HL-60 (cell line): ENCODE measurements at regions not wholly inside any gene's neighbourhood (a gene's known extent, or its start where the extent isn't known, plus 50 kb on each side); places are given as distances from the start of the nearest gene placed in this dataset.
"Not testable (repeated sequence)": the region's sequence is repeated elsewhere in the genome, so short reads cannot be mapped to it uniquely, and the experiment has no call there.

ENCODE experiments used
- DNase-seq, 2 experiments: peaks; one replicate each; pipeline ENCODE4 v3.0.0-alpha.2; 2010 to 2020; ENCODE audit warnings: low read depth in 1 of 2, low spot score in 1 of 2
- H3K27ac ChIP-seq: fragments of 250-450 bp; sonication (Bioruptor Pico); replicated peaks from 2 replicates; pipeline ENCODE4 v1.5.1; 2020; ENCODE audit warnings: mild to moderate bottlenecking, moderate library complexity
- H3K27me3 ChIP-seq: fragments of 250-450 bp; sonication (Bioruptor Pico); 2 replicates; pipeline ENCODE4 v1.5.1; 2021; ENCODE audit warnings: mild to moderate bottlenecking, moderate library complexity; ENCODE audit not compliant: insufficient read depth, poor library complexity, severe bottlenecking
- H3K4me3 ChIP-seq: replicated peaks from 2 replicates; pipeline ENCODE4 v1.5.1; 2011; ENCODE audit warnings: mild to moderate bottlenecking, control low read depth, low read length; ENCODE audit not compliant: insufficient read depth
- CTCF ChIP-seq: IDR thresholded peaks from one replicate; pipeline ENCODE4 v1.5.1; 2011; ENCODE audit warnings: low read length, control low read depth, inconsistent platforms; ENCODE audit not compliant: insufficient read depth
- GABPA ChIP-seq: IDR thresholded peaks from 2 replicates; pipeline ENCODE4 v1.6.1; 2012; ENCODE audit warnings: low read depth
- POLR2AphosphoS5 ChIP-seq: IDR thresholded peaks from 2 replicates; pipeline ENCODE4 v1.6.1; 2012; ENCODE audit warnings: low read depth
- REST ChIP-seq: IDR thresholded peaks from 2 replicates; pipeline ENCODE4 v1.6.1; 2012; ENCODE audit warnings: low read depth; ENCODE audit not compliant: insufficient replicate concordance
- SPI1 ChIP-seq: IDR thresholded peaks from 2 replicates; pipeline ENCODE4 v1.6.1; 2012; ENCODE audit warnings: low read depth, mild to moderate bottlenecking, borderline replicate concordance

- no peak overlapping the region for H3K4me3 ChIP-seq
- no peaks in the 10 kb centered on the region for H3K27me3 ChIP-seq
- H3K27ac ChIP-seq, result no peak overlapping the region
- TF ChIP-seq GABPA, result no peak
- TF ChIP-seq CTCF, result no peak
- TF ChIP-seq POLR2AphosphoS5, result no peak
- no peak for TF ChIP-seq REST
- no peak for TF ChIP-seq SPI1
- DNase-seq, result no peak
These were observed 788.4 kb upstream of the SORCS1 start for GRCh38 chr10:107952649-107953556.

- not testable (repeated sequence) for H3K4me3 ChIP-seq, H3K27ac ChIP-seq, H3K27me3 ChIP-seq, DNase-seq
These were observed 786.0 kb upstream of the SORCS1 start for GRCh38 chr10:107950411-107951062.

GRCh38 chr10:107942826-107943225, 778.3 kb upstream of the SORCS1 start:
- H3K27ac ChIP-seq, result no peak overlapping the region
- TF ChIP-seq POLR2AphosphoS5, result no peak
- no peak for TF ChIP-seq CTCF
- no peak for TF ChIP-seq REST
- no peak for TF ChIP-seq GABPA
- no peak for DNase-seq
- no peaks in the 10 kb centered on the region for H3K27me3 ChIP-seq
- no peak overlapping the region for H3K4me3 ChIP-seq

DNA sequence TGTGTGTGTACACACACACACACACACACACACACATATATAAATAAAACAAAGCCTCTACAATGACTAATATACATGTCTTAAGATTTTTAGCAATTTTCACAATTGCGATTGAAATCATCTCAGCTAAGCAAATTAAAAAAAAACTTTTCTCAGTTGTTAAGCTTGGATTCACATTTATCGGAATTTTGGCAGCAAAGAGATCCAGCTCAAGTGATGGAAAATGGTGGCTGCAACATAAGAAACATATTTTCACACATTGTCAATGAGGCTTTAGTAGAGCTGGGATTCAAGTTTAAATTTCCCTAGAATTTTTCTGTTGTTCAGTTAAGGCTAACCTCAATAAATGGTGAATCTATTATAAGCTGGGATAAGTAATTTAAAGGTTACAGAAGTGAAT, 768.6 kb upstream of the SORCS1 start:
- no peaks in the 10 kb centered on the region for H3K27me3 ChIP-seq
- no peak for DNase-seq
- H3K27ac ChIP-seq, result no peak overlapping the region
- H3K4me3 ChIP-seq, result no peak overlapping the region
- no peak for TF ChIP-seq REST
- TF ChIP-seq SPI1, result no peak
- no peak for TF ChIP-seq GABPA
- TF ChIP-seq POLR2AphosphoS5, result no peak
- TF ChIP-seq CTCF, result no peak
